ENCODE measurements at regions not wholly inside any gene's neighbourhood (a gene's known extent, or its start where the extent isn't known, plus 50 kb on each side); places are given as distances from the start of the nearest gene placed in this dataset.

GRCh38 chr4:179007755-179008154 is 1565.5 kb upstream of the AGA start:
- Histone ChIP-seq H3K27me3 (no peaks in the 10 kb centered on the region), H3K27ac (no peak overlapping the region), H3K4me1 (no peaks in the 10 kb centered on the region), H3K36me3 (no peaks in the 10 kb centered on the region), H3K4me3 (no peak overlapping the region), H3K9me3 (no peaks in the 10 kb centered on the region)
- DNase-seq (no peak), ATAC-seq (no peak)
- no peak for TF ChIP-seq CTCF (IDR thresholded peaks at IDR 0.05)
- intact Hi-C loops (cut with DNase I): no loop called here

- H3K27me3 ChIP-seq: no peaks in the 10 kb centered on the region
- H3K4me3 ChIP-seq: no peak overlapping the region
- intact Hi-C loops (cut with DNase I): no loop called here
- 79% methylated on average over 8 of the region's 8 CpGs for WGBS, 2 donors
- ATAC-seq: no peak
- no peak for TF ChIP-seq CTCF (IDR thresholded peaks at IDR 0.05)
- no peaks in the 10 kb centered on the region for H3K4me1 ChIP-seq
- H3K36me3 ChIP-seq: no peaks in the 10 kb centered on the region
- DNase-seq: no peak
- H3K9me3 ChIP-seq: peaks cover 0 to 29% (median 0%) of the 10 kb centered on the region in 11 donors
- H3K27ac ChIP-seq: no peak overlapping the region
Measured at GRCh38 chr4:179017581-179017980, 1575.3 kb upstream of the AGA start.

- Histone ChIP-seq H3K27me3 (no peaks in the 10 kb centered on the region), H3K27ac (no peak overlapping the region), H3K36me3 (no peaks in the 10 kb centered on the region), H3K4me3 (no peak overlapping the region), H3K4me1 (no peaks in the 10 kb centered on the region), H3K9me3 (peaks cover 0 to 10% (median 0%) of the 10 kb centered on the region in 11 donors)
- DNase-seq: no peak
- ATAC-seq: no peak
- intact Hi-C loops (cut with DNase I): no loop called here
- WGBS, 2 donors: 81% methylated on average over 4 of the region's 4 CpGs
- no peak for TF ChIP-seq CTCF (IDR thresholded peaks at IDR 0.05)
Measured at GRCh38 chr4:179027569-179027968, 1585.3 kb upstream of the AGA start.

- 35 to 43% methylated on average over 2 of the region's 2 CpGs for WGBS, 2 donors
- Histone ChIP-seq H3K27ac (no peak overlapping the region), H3K4me3 (no peak overlapping the region), H3K27me3 (no peaks in the 10 kb centered on the region), H3K36me3 (no peaks in the 10 kb centered on the region), H3K9me3 (peaks cover 0 to 10% (median 0%) of the 10 kb centered on the region in 11 donors), H3K4me1 (no peaks in the 10 kb centered on the region)
- intact Hi-C loops (cut with DNase I): no loop called here
- no peak for TF ChIP-seq CTCF (IDR thresholded peaks at IDR 0.05)
- ATAC-seq (no peak), DNase-seq (no peak)
Measured at GRCh38 chr4:179028321-179028720, 1586.1 kb upstream of the AGA start.

GRCh38 chr4:179029683-179030082 is 1587.4 kb upstream of the AGA start:
- no peak for DNase-seq
- no peak for ATAC-seq
- TF ChIP-seq CTCF (IDR thresholded peaks at IDR 0.05): no peak
- no peaks in the 10 kb centered on the region for H3K36me3 ChIP-seq
- peaks cover 0 to 20% (median 0%) of the 10 kb centered on the region in 11 donors for H3K9me3 ChIP-seq
- WGBS, 2 donors: 62 to 88% methylated on average over 1 of the region's 1 CpG
- H3K4me1 ChIP-seq: no peaks in the 10 kb centered on the region
- H3K27me3 ChIP-seq: no peaks in the 10 kb centered on the region
- no peak overlapping the region for H3K4me3 ChIP-seq
- intact Hi-C loops (cut with DNase I): no loop called here
- H3K27ac ChIP-seq: no peak overlapping the region
